GM23248 (cell line): ENCODE measurements at regions not wholly inside any gene's neighbourhood (a gene's known extent, or its start where the extent isn't known, plus 50 kb on each side); places are given as distances from the start of the nearest gene placed in this dataset.

ENCODE experiments used
- EZH2 ChIP-seq: fragments of 200-600 bp; sonication (generic); IDR thresholded peaks from 2 replicates; pipeline ENCODE4 v1.6.1; 2018; ENCODE audit warnings: antibody characterized with exemption, mild to moderate bottlenecking; ENCODE audit not compliant: insufficient read depth, poor library complexity, severe bottlenecking
- EZH2phosphoT487 ChIP-seq: fragments of 200-600 bp; sonication (generic); IDR thresholded peaks from 2 replicates; pipeline ENCODE4 v1.6.1; 2018; ENCODE audit warnings: antibody characterized with exemption, moderate library complexity, mild to moderate bottlenecking, low read depth; ENCODE audit not compliant: insufficient read depth

GRCh38 chr2:118223992-118224894 lies 136.0 kb downstream of the INSIG2 start:
- no peak for TF ChIP-seq EZH2
- no peak for TF ChIP-seq EZH2phosphoT487
